WTC11 (cell line): ENCODE measurements at regions not wholly inside any gene's neighbourhood (a gene's known extent, or its start where the extent isn't known, plus 50 kb on each side); places are given as distances from the start of the nearest gene placed in this dataset.

Experiments used
- ATAC-seq: fragments of 200-7000 bp; cut with Tn5 transposase; 2 replicates; pipeline ENCODE4 v1.10.0; 2021; ENCODE audit warnings: mild to moderate bottlenecking, moderate library complexity
- CTCF ChIA-PET: fragments of 300-600 bp; sonication (Branson Sonifier 250); formaldehyde crosslinking; loops from one replicate; lab custom pipeline; 2021; ENCODE audit warnings: antibody characterized with exemption; lab: Charles Lee
- POLR2A ChIA-PET: fragments of 350-600 bp; sonication (Branson Sonifier 250); formaldehyde crosslinking; loops from one replicate; lab custom pipeline; 2021; ENCODE audit warnings: antibody characterized with exemption; lab: Charles Lee
- DNase-seq: peaks from one replicate; pipeline ENCODE4 v3.0.0; 2021; ENCODE audit warnings: low spot score
- H3K27ac Mint-ChIP-seq: 2 replicates; pipeline ENCODE4 v1.8.0; 2021; ENCODE audit warnings: mixed read lengths
- H3K27me3 Mint-ChIP-seq: 2 replicates; pipeline ENCODE4 v1.8.0; 2021; ENCODE audit warnings: low read depth, mild to moderate bottlenecking, moderate library complexity, mixed read lengths
- H3K36me3 Mint-ChIP-seq: 2 replicates; pipeline ENCODE4 v1.8.0; 2021; ENCODE audit warnings: mixed read lengths
- H3K4me1 Mint-ChIP-seq: 2 replicates; pipeline ENCODE4 v1.8.0; 2022; ENCODE audit warnings: mixed read lengths
- H3K4me3 Mint-ChIP-seq: 2 replicates; pipeline ENCODE4 v1.8.0; 2021; ENCODE audit warnings: mild to moderate bottlenecking, moderate library complexity, mixed read lengths
- H3K9me3 Mint-ChIP-seq: 2 replicates; pipeline ENCODE4 v1.8.0; 2021; ENCODE audit warnings: mixed read lengths
- E2F1 ChIP-seq: sonication (generic); formaldehyde crosslinking; IDR thresholded peaks from 2 replicates; pipeline ENCODE4 v1.8.0; 2022; ENCODE audit warnings: mild to moderate bottlenecking, missing genetic modification reagents
- EMX1 ChIP-seq: fragments of 250-450 bp; sonication (Bioruptor Pico); IDR thresholded peaks from 2 replicates; pipeline ENCODE4 v1.8.0; 2021; ENCODE audit warnings: mild to moderate bottlenecking
- FOXK1 ChIP-seq: sonication (generic); formaldehyde crosslinking; IDR thresholded peaks from 2 replicates; pipeline ENCODE4 v1.8.0; 2022; ENCODE audit warnings: mild to moderate bottlenecking, moderate library complexity, missing genetic modification reagents
- GRHL2 ChIP-seq: fragments of 250-450 bp; sonication (Bioruptor Pico); IDR thresholded peaks from 2 replicates; pipeline ENCODE4 v1.8.0; 2022; ENCODE audit warnings: mild to moderate bottlenecking, moderate library complexity; ENCODE audit not compliant: insufficient replicate concordance, severe bottlenecking
- JUN ChIP-seq: sonication (generic); formaldehyde crosslinking; IDR thresholded peaks from 2 replicates; pipeline ENCODE4 v1.8.0; 2023; ENCODE audit warnings: mild to moderate bottlenecking, missing genetic modification reagents
- MAX ChIP-seq: sonication (generic); formaldehyde crosslinking; IDR thresholded peaks from 2 replicates; pipeline ENCODE4 v1.8.0; 2022; ENCODE audit warnings: mild to moderate bottlenecking, missing genetic modification reagents
- MXD4 ChIP-seq: fragments of 250-450 bp; sonication (Bioruptor Pico); IDR thresholded peaks from 2 replicates; pipeline ENCODE4 v1.8.0; 2021; ENCODE audit warnings: mild to moderate bottlenecking, moderate library complexity, borderline replicate concordance
- NFATC4 ChIP-seq: fragments of 250-450 bp; sonication (Bioruptor Pico); IDR thresholded peaks from 2 replicates; pipeline ENCODE4 v1.9.0; 2021; ENCODE audit warnings: mild to moderate bottlenecking
- NR2C2 ChIP-seq: sonication (generic); formaldehyde crosslinking; IDR thresholded peaks from 2 replicates; pipeline ENCODE4 v1.8.0; 2022; ENCODE audit warnings: mild to moderate bottlenecking, missing genetic modification reagents
- RORB ChIP-seq: fragments of 250-450 bp; sonication (Bioruptor Pico); IDR thresholded peaks from 2 replicates; pipeline ENCODE4 v1.9.0; 2021; ENCODE audit warnings: mild to moderate bottlenecking
- SOX15 ChIP-seq: fragments of 250-450 bp; sonication (Bioruptor Pico); IDR thresholded peaks from 2 replicates; pipeline ENCODE4 v1.9.0; 2021; ENCODE audit warnings: mild to moderate bottlenecking
- SP1 ChIP-seq: sonication (generic); formaldehyde crosslinking; conservative IDR thresholded peaks from 2 replicates; pipeline ENCODE4 v1.8.1; 2022; ENCODE audit warnings: missing genetic modification reagents
- TEAD1 ChIP-seq: sonication (generic); formaldehyde crosslinking; IDR thresholded peaks from 2 replicates; pipeline ENCODE4 v1.8.0; 2022; ENCODE audit warnings: mild to moderate bottlenecking, missing genetic modification reagents
- TEAD4 ChIP-seq: sonication (generic); formaldehyde crosslinking; IDR thresholded peaks from 2 replicates; pipeline ENCODE4 v1.8.0; 2022; ENCODE audit warnings: mild to moderate bottlenecking, missing genetic modification reagents
- ZMAT4 ChIP-seq: fragments of 250-450 bp; sonication (Bioruptor Pico); IDR thresholded peaks from 2 replicates; pipeline ENCODE4 v1.9.0; 2021; ENCODE audit warnings: mild to moderate bottlenecking
- ZNF416 ChIP-seq: fragments of 250-450 bp; sonication (Bioruptor Pico); IDR thresholded peaks from 2 replicates; pipeline ENCODE4 v1.9.0; 2021; ENCODE audit warnings: mild to moderate bottlenecking, inconsistent platforms
- ZNF423 ChIP-seq: fragments of 250-450 bp; sonication (Bioruptor Pico); IDR thresholded peaks from 2 replicates; pipeline ENCODE4 v2.1.2; 2022; ENCODE audit warnings: mild to moderate bottlenecking, moderate library complexity
- ZNF425 ChIP-seq: fragments of 250-450 bp; sonication (Bioruptor Pico); conservative IDR thresholded peaks from 2 replicates; pipeline ENCODE4 v1.9.0; 2021; ENCODE audit warnings: mild to moderate bottlenecking
- ZNF671 ChIP-seq: fragments of 250-450 bp; sonication (Bioruptor Pico); IDR thresholded peaks from 2 replicates; pipeline ENCODE4 v1.8.0; 2021; ENCODE audit warnings: mild to moderate bottlenecking
- TF ChIP-seq, protein P1 (sequence below): sonication (generic); formaldehyde crosslinking; IDR thresholded peaks from 2 replicates; pipeline ENCODE4 v1.8.1; 2023; ENCODE audit warnings: mild to moderate bottlenecking, missing genetic modification reagents
- TF ChIP-seq, protein P2 (sequence below): sonication (generic); formaldehyde crosslinking; IDR thresholded peaks from 2 replicates; pipeline ENCODE4 v1.8.0; 2022; ENCODE audit warnings: mild to moderate bottlenecking, missing genetic modification reagents
- TF ChIP-seq, protein P3 (sequence below): sonication (generic); formaldehyde crosslinking; IDR thresholded peaks from 2 replicates; pipeline ENCODE4 v1.8.1; 2023; ENCODE audit warnings: mild to moderate bottlenecking, missing genetic modification reagents, moderate library complexity

DNA sequence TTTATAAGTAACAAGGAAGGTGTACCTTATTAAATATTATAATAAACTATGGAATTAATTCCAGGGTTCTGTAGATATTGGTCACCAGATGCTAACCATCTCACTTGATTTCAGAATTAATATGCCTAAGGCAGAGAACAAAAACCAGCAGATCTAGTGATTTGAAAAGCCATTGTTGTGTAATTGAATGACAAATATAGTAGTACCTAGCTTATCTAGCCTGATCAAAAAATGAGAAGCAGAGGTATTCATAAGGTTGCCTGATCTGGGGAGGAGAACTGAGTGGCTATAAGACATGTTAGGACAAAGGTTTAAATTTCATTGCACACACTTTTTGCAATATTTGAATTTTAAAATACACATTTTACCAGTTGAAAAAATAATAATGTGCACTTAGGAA lies 132.0 kb upstream of the UBE2E3 start:
- DNase-seq, result no peak
- H3K4me3 Mint-ChIP-seq, result no peak overlapping the region
- no peak for ATAC-seq
- peaks cover 5% of the 10 kb centered on the region for H3K4me1 Mint-ChIP-seq
- H3K27ac Mint-ChIP-seq, result no peak overlapping the region
- POLR2A ChIA-PET, result no interaction called here
- H3K9me3 Mint-ChIP-seq, result no peaks in the 10 kb centered on the region
- TF ChIP-seq ZNF416 (no peak), MXD4 (CRISPR knock-in tag) (no peak), ZNF671 (CRISPR knock-in tag) (no peak), SP1 (no peak), EMX1 (no peak), MAX (CRISPR knock-in tag) (no peak), E2F1 (CRISPR knock-in tag) (no peak), FOXK1 (CRISPR knock-in tag) (no peak)
- TF ChIP-seq, all 79 proteins: peak for 0
- H3K36me3 Mint-ChIP-seq, result no peaks in the 10 kb centered on the region
- no peaks in the 10 kb centered on the region for H3K27me3 Mint-ChIP-seq
- CTCF ChIA-PET, result no interaction called here

- H3K27me3 Mint-ChIP-seq, result no peaks in the 10 kb centered on the region
- ChIA-PET CTCF (no interaction called here), POLR2A (no interaction called here)
- H3K27ac Mint-ChIP-seq, result no peak overlapping the region
- no peak for DNase-seq
- no peaks in the 10 kb centered on the region for H3K9me3 Mint-ChIP-seq
- no peak for TF ChIP-seq ZNF423 (CRISPR knock-in tag)
- no peak for TF ChIP-seq TEAD4
- no peak for TF ChIP-seq JUN
- no peak for TF ChIP-seq SOX15
- no peak for TF ChIP-seq E2F1 (CRISPR knock-in tag)
- no peak for TF ChIP-seq NFATC4 (CRISPR knock-in tag)
- TF ChIP-seq, protein P1, sequence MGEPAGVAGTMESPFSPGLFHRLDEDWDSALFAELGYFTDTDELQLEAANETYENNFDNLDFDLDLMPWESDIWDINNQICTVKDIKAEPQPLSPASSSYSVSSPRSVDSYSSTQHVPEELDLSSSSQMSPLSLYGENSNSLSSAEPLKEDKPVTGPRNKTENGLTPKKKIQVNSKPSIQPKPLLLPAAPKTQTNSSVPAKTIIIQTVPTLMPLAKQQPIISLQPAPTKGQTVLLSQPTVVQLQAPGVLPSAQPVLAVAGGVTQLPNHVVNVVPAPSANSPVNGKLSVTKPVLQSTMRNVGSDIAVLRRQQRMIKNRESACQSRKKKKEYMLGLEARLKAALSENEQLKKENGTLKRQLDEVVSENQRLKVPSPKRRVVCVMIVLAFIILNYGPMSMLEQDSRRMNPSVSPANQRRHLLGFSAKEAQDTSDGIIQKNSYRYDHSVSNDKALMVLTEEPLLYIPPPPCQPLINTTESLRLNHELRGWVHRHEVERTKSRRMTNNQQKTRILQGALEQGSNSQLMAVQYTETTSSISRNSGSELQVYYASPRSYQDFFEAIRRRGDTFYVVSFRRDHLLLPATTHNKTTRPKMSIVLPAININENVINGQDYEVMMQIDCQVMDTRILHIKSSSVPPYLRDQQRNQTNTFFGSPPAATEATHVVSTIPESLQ, result no peak
- TF ChIP-seq, protein P2, sequence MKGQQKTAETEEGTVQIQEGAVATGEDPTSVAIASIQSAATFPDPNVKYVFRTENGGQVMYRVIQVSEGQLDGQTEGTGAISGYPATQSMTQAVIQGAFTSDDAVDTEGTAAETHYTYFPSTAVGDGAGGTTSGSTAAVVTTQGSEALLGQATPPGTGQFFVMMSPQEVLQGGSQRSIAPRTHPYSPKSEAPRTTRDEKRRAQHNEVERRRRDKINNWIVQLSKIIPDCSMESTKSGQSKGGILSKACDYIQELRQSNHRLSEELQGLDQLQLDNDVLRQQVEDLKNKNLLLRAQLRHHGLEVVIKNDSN (CRISPR knock-in tag), result no peak
- no peak for TF ChIP-seq RORB (CRISPR knock-in tag)
- TF ChIP-seq TEAD1, result no peak
- TF ChIP-seq NR2C2 (CRISPR knock-in tag), result no peak
- TF ChIP-seq ZMAT4 (CRISPR knock-in tag), result no peak
- no peak for TF ChIP-seq GRHL2 (CRISPR knock-in tag)
- TF ChIP-seq, protein P3, sequence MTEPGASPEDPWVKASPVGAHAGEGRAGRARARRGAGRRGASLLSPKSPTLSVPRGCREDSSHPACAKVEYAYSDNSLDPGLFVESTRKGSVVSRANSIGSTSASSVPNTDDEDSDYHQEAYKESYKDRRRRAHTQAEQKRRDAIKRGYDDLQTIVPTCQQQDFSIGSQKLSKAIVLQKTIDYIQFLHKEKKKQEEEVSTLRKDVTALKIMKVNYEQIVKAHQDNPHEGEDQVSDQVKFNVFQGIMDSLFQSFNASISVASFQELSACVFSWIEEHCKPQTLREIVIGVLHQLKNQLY (CRISPR knock-in tag), result no peak
- no peak for TF ChIP-seq ZNF425
- TF ChIP-seq, all 79 proteins: peak for 0
- Mint-ChIP-seq H3K4me1 (peaks cover 5% of the 10 kb centered on the region), H3K36me3 (no peaks in the 10 kb centered on the region), H3K4me3 (no peak overlapping the region)
- no peak for ATAC-seq
These were observed 133.5 kb upstream of the UBE2E3 start for GRCh38 chr2:180846756-180847472.
